A549 (cell line): ENCODE measurements at regions not wholly inside any gene's neighbourhood (a gene's known extent, or its start where the extent isn't known, plus 50 kb on each side); places are given as distances from the start of the nearest gene placed in this dataset.

Source experiments
- ATAC-seq, 2 experiments: fragments of 200-7000 bp in 1 of 2; fragments of >200 bp in 1 of 2; cut with Nextera tagmentation in 1 of 2; cut with Tn5 transposase in 1 of 2; 3 replicates each; pipeline versions ENCODE4 v1.8.0 to v1.9.1; 2018 to 2020; ENCODE audit warnings: mild to moderate bottlenecking in 1 of 2, moderate library complexity in 1 of 2
- CTCF ChIA-PET: fragments of 300-600 bp; sonication (Branson Sonifier 250); formaldehyde crosslinking; extraction: SDS; loops from one replicate; lab custom pipeline; 2021; ENCODE audit warnings: antibody characterized with exemption, inconsistent platforms; lab: Yijun Ruan, JAX
- POLR2A ChIA-PET: fragments of 350-600 bp; formaldehyde crosslinking; extraction: SDS; loops from one replicate; lab custom pipeline; 2021; ENCODE audit warnings: antibody characterized with exemption, inconsistent platforms; lab: Yijun Ruan, JAX
- DNase-seq, 2 experiments: peaks; one replicate each; pipeline versions ENCODE4 v3.0.0 to v3.0.0-alpha.2; 2011 to 2016; ENCODE audit warnings: low read depth in 1 of 2, low spot score in 1 of 2
- FAIRE-seq: peaks from 2 replicates; lab custom pipeline; 2011; peaks lifted over from hg19 to GRCh38; lab: Jason Lieb, UNC
- H3K27ac ChIP-seq, 2 experiments: fragments of >200 bp; sonication (Bioruptor Twin); formaldehyde crosslinking; 3 replicates each; pipeline ENCODE4 v1.5.1; 2016 to 2017
- H3K4me1 ChIP-seq: fragments of >200 bp; sonication (Bioruptor Twin); formaldehyde crosslinking; 3 replicates; pipeline ENCODE4 v1.6.1; 2016
- H3K4me2 ChIP-seq: fragments of >200 bp; sonication (Bioruptor Twin); formaldehyde crosslinking; 3 replicates; pipeline ENCODE4 v1.6.1; 2016
- H3K4me3 ChIP-seq: fragments of >200 bp; sonication (Bioruptor Twin); formaldehyde crosslinking; 3 replicates; pipeline ENCODE4 v1.5.1; 2016
- H3K9me3 ChIP-seq: fragments of >200 bp; sonication (Bioruptor Twin); formaldehyde crosslinking; 3 replicates; pipeline ENCODE4 v1.6.1; 2016
- CBX2 ChIP-seq: fragments of 200-600 bp; sonication (generic); IDR thresholded peaks from 2 replicates; pipeline ENCODE4 v1.6.1; 2016; ENCODE audit warnings: low read depth, mild to moderate bottlenecking, borderline replicate concordance
- CBX8 ChIP-seq: fragments of 200-600 bp; sonication (generic); IDR thresholded peaks from 2 replicates; pipeline ENCODE4 v1.6.1; 2016
- CEBPB ChIP-seq, 2 experiments: fragments of >200 bp in 1 of 2; sonication (Bioruptor Twin) in 1 of 2; formaldehyde crosslinking in 1 of 2; IDR thresholded peaks; 2 replicates each; pipeline ENCODE4 v1.6.1; 2012 to 2016
- CHD4 ChIP-seq: fragments of 200-600 bp; sonication (generic); IDR thresholded peaks from 2 replicates; pipeline ENCODE4 v1.6.1; 2016; ENCODE audit warnings: antibody characterized with exemption, mild to moderate bottlenecking, borderline replicate concordance
- EHMT2 ChIP-seq: fragments of 200-600 bp; sonication (generic); IDR thresholded peaks from 2 replicates; pipeline ENCODE4 v1.6.1; 2016; ENCODE audit warnings: antibody characterized with exemption, low read depth, mild to moderate bottlenecking, moderate library complexity
- EP300 ChIP-seq, 2 experiments: fragments of >200 bp; sonication (Bioruptor Twin); formaldehyde crosslinking; IDR thresholded peaks; 2 replicates in 1 of 2; 3 replicates in 1 of 2; pipeline ENCODE4 v1.6.1; 2016 to 2017
- HMGXB4 ChIP-seq: fragments of 250-450 bp; sonication (Bioruptor Pico); IDR thresholded peaks from 2 replicates; pipeline ENCODE4 v1.5.0; 2021; ENCODE audit warnings: mild to moderate bottlenecking, moderate library complexity, borderline replicate concordance
- HOXA7 ChIP-seq: fragments of 250-450 bp; sonication (Bioruptor Pico); IDR thresholded peaks from 2 replicates; pipeline ENCODE4 v1.5.0; 2020; ENCODE audit warnings: mild to moderate bottlenecking, moderate library complexity
- NFE2L2 ChIP-seq: fragments of 150-350 bp; conservative IDR thresholded peaks from 2 replicates; pipeline ENCODE4 v1.6.1; 2014; ENCODE audit warnings: low read length
- RAD21 ChIP-seq, 2 experiments: fragments of >200 bp in 1 of 2; sonication (Bioruptor Twin) in 1 of 2; formaldehyde crosslinking in 1 of 2; IDR thresholded peaks in 1 of 2; conservative IDR thresholded peaks in 1 of 2; 2 replicates in 1 of 2; 3 replicates in 1 of 2; pipeline ENCODE4 v1.6.1; 2012 to 2018; ENCODE audit warnings: inconsistent platforms in 1 of 2
- RARB ChIP-seq: fragments of 250-450 bp; sonication (Bioruptor Pico); IDR thresholded peaks from 2 replicates; pipeline ENCODE4 v1.8.0; 2021; ENCODE audit warnings: mild to moderate bottlenecking, moderate library complexity
- RCOR1 ChIP-seq: fragments of 150-350 bp; IDR thresholded peaks from 2 replicates; pipeline ENCODE4 v1.6.1; 2014; ENCODE audit warnings: antibody characterized with exemption, low read length, low read depth
- RNF2 ChIP-seq: fragments of 200-600 bp; sonication (generic); IDR thresholded peaks from 2 replicates; pipeline ENCODE4 v1.6.1; 2016; ENCODE audit warnings: low read depth, mild to moderate bottlenecking, antibody characterized with exemption, moderate library complexity, borderline replicate concordance
- SREBF2 ChIP-seq: fragments of 450-650 bp; IDR thresholded peaks from 2 replicates; pipeline ENCODE4 v1.6.1; 2014; ENCODE audit warnings: mild to moderate bottlenecking, moderate library complexity
- TFCP2L1 ChIP-seq: fragments of 250-450 bp; sonication (Bioruptor Pico); IDR thresholded peaks from 2 replicates; pipeline ENCODE4 v1.5.0; 2021; ENCODE audit warnings: mild to moderate bottlenecking
- TP53 ChIP-seq: fragments of 250-450 bp; sonication (Bioruptor Pico); IDR thresholded peaks from 2 replicates; pipeline ENCODE4 v1.5.0; 2021; ENCODE audit warnings: mild to moderate bottlenecking, moderate library complexity
- ZFP36 ChIP-seq: fragments of 450-650 bp; IDR thresholded peaks from 2 replicates; pipeline ENCODE4 v1.6.1; 2014; ENCODE audit warnings: borderline replicate concordance; ENCODE audit not compliant: partially characterized antibody
- ZNF302 ChIP-seq: fragments of 250-450 bp; sonication (Bioruptor Pico); IDR thresholded peaks from 2 replicates; pipeline ENCODE4 v1.9.0; 2021; ENCODE audit warnings: inconsistent platforms, mild to moderate bottlenecking, moderate library complexity
- ZSCAN20 ChIP-seq: fragments of 250-450 bp; sonication (Bioruptor Pico); IDR thresholded peaks from 2 replicates; pipeline ENCODE4 v1.8.0; 2022; ENCODE audit warnings: mild to moderate bottlenecking, moderate library complexity
- WGBS: methylation state at CpG from one replicate; pipeline ENCODE4 v1.1.6; 2017; ENCODE audit errors: missing lambda C conversion rate; 5-methylcytosine and 5-hydroxymethylcytosine counted together
- TF ChIP-seq, protein P1 (sequence below): fragments of >200 bp; sonication (Bioruptor Twin); formaldehyde crosslinking; IDR thresholded peaks from 3 replicates; pipeline ENCODE4 v1.5.1; 2016
- TF ChIP-seq, protein P2 (sequence below): fragments of 200-600 bp; sonication (generic); IDR thresholded peaks from 2 replicates; pipeline ENCODE4 v1.6.1; 2016; ENCODE audit warnings: antibody characterized with exemption, mild to moderate bottlenecking, moderate library complexity

- H3K9me3 ChIP-seq: no peaks in the 10 kb centered on the region
- FAIRE-seq (no peak), ATAC-seq (no peak), DNase-seq (no peak)
- no peaks in the 10 kb centered on the region for H3K4me1 ChIP-seq
- H3K4me3 ChIP-seq: no peak overlapping the region
- no peak overlapping the region for H3K4me2 ChIP-seq
- TF ChIP-seq RARB (CRISPR knock-in tag): no peak
- no peak for TF ChIP-seq EHMT2
- TF ChIP-seq CEBPB (IDR thresholded peaks at IDR 0.05): no peak
- TF ChIP-seq CBX8: no peak
- TF ChIP-seq, all 56 proteins: peak for 0
- ChIA-PET CTCF (no interaction called here), POLR2A (no interaction called here)
- WGBS: 2% methylated on average over 6 of the region's 7 CpGs
- H3K27ac ChIP-seq: no peak overlapping the region
Observed at GRCh38 chr6:159357211-159357915, 188.2 kb downstream of the FNDC1 start.

GRCh38 chr6:159353193-159353592 is 184.0 kb downstream of the FNDC1 start:
- WGBS: 0% methylated on average over 2 of the region's 3 CpGs
- H3K9me3 ChIP-seq: no peaks in the 10 kb centered on the region
- DNase-seq: no peak
- H3K4me2 ChIP-seq: no peak overlapping the region
- FAIRE-seq: no peak
- no peak for ATAC-seq
- no peak overlapping the region for H3K27ac ChIP-seq
- no peak overlapping the region for H3K4me3 ChIP-seq
- CTCF ChIA-PET: interaction anchor here (1.1 to 1.9 kb wide), 2 partner anchors 12 to 136 kb away, joined by 3 to 4 read pairs; no protein-coding TSS in a partner anchor
- H3K4me1 ChIP-seq: no peaks in the 10 kb centered on the region
- POLR2A ChIA-PET: no interaction called here
- TF ChIP-seq CHD4 (no peak), ZSCAN20 (no peak), SREBF2 (no peak), ZFP36 (no peak), HOXA7 (CRISPR knock-in tag) (no peak), NFE2L2 (no peak), ZNF302 (CRISPR knock-in tag) (no peak), TP53 (CRISPR knock-in tag) (no peak), CBX2 (no peak), HMGXB4 (CRISPR knock-in tag) (no peak), RCOR1 (no peak), RAD21 (conservative IDR thresholded peaks at IDR 0.05 in 1 of 2, IDR thresholded peaks at IDR 0.05 in 1 of 2) (no peak), EHMT2 (no peak), EP300 (IDR thresholded peaks at IDR 0.05) (no peak), TFCP2L1 (CRISPR knock-in tag) (no peak), RNF2 (no peak)
- TF ChIP-seq, protein P1, sequence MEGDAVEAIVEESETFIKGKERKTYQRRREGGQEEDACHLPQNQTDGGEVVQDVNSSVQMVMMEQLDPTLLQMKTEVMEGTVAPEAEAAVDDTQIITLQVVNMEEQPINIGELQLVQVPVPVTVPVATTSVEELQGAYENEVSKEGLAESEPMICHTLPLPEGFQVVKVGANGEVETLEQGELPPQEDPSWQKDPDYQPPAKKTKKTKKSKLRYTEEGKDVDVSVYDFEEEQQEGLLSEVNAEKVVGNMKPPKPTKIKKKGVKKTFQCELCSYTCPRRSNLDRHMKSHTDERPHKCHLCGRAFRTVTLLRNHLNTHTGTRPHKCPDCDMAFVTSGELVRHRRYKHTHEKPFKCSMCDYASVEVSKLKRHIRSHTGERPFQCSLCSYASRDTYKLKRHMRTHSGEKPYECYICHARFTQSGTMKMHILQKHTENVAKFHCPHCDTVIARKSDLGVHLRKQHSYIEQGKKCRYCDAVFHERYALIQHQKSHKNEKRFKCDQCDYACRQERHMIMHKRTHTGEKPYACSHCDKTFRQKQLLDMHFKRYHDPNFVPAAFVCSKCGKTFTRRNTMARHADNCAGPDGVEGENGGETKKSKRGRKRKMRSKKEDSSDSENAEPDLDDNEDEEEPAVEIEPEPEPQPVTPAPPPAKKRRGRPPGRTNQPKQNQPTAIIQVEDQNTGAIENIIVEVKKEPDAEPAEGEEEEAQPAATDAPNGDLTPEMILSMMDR: no peak
- TF ChIP-seq, protein P2, sequence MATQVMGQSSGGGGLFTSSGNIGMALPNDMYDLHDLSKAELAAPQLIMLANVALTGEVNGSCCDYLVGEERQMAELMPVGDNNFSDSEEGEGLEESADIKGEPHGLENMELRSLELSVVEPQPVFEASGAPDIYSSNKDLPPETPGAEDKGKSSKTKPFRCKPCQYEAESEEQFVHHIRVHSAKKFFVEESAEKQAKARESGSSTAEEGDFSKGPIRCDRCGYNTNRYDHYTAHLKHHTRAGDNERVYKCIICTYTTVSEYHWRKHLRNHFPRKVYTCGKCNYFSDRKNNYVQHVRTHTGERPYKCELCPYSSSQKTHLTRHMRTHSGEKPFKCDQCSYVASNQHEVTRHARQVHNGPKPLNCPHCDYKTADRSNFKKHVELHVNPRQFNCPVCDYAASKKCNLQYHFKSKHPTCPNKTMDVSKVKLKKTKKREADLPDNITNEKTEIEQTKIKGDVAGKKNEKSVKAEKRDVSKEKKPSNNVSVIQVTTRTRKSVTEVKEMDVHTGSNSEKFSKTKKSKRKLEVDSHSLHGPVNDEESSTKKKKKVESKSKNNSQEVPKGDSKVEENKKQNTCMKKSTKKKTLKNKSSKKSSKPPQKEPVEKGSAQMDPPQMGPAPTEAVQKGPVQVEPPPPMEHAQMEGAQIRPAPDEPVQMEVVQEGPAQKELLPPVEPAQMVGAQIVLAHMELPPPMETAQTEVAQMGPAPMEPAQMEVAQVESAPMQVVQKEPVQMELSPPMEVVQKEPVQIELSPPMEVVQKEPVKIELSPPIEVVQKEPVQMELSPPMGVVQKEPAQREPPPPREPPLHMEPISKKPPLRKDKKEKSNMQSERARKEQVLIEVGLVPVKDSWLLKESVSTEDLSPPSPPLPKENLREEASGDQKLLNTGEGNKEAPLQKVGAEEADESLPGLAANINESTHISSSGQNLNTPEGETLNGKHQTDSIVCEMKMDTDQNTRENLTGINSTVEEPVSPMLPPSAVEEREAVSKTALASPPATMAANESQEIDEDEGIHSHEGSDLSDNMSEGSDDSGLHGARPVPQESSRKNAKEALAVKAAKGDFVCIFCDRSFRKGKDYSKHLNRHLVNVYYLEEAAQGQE: no peak
- TF ChIP-seq, all 56 proteins: peak for 0
